Smooth muscle cell (in vitro differentiated cells): ENCODE measurements at regions not wholly inside any gene's neighbourhood (a gene's known extent, or its start where the extent isn't known, plus 50 kb on each side); places are given as distances from the start of the nearest gene placed in this dataset.
"Not testable (repeated sequence)": the region's sequence is repeated elsewhere in the genome, so short reads cannot be mapped to it uniquely, and the experiment has no call there.

Source experiments
- DNase-seq: peaks from one replicate; lab custom pipeline; 2025; ENCODE audit not compliant: unreplicated experiment; lab: John Stamatoyannopoulos, UW
- H2AFZ ChIP-seq: fragments of 200-600 bp; sonication (generic); 2 replicates; pipeline ENCODE4 v1.6.0; 2016; ENCODE audit warnings: antibody characterized with exemption, low read depth, mild to moderate bottlenecking
- H3F3A ChIP-seq: fragments of 200-600 bp; sonication (generic); 2 replicates; pipeline ENCODE4 v1.6.0; 2017; ENCODE audit warnings: antibody characterized with exemption, low read depth
- H3K27ac ChIP-seq: fragments of 200-600 bp; sonication (generic); 2 replicates; pipeline ENCODE4 v1.5.1; 2016; ENCODE audit warnings: low read depth, mild to moderate bottlenecking
- H3K27me3 ChIP-seq: fragments of 200-600 bp; sonication (generic); 2 replicates; pipeline ENCODE4 v1.6.1; 2016; ENCODE audit warnings: low read depth, mild to moderate bottlenecking
- H3K36me3 ChIP-seq: fragments of 200-600 bp; sonication (generic); 2 replicates; pipeline ENCODE4 v1.5.1; 2016; ENCODE audit warnings: low read depth
- H3K4me1 ChIP-seq: fragments of 200-600 bp; sonication (generic); 2 replicates; pipeline ENCODE4 v1.5.1; 2016; ENCODE audit warnings: low read depth
- H3K4me2 ChIP-seq: fragments of 200-600 bp; sonication (generic); 2 replicates; pipeline ENCODE4 v1.6.0; 2016; ENCODE audit warnings: mild to moderate bottlenecking
- H3K4me3 ChIP-seq: fragments of 200-600 bp; sonication (generic); 2 replicates; pipeline ENCODE4 v1.5.1; 2016; ENCODE audit warnings: mild to moderate bottlenecking
- H3K79me2 ChIP-seq: fragments of 200-600 bp; sonication (generic); 2 replicates; pipeline ENCODE4 v1.6.0; 2016; ENCODE audit warnings: low read depth, mild to moderate bottlenecking
- H3K9ac ChIP-seq: fragments of 200-600 bp; sonication (generic); 2 replicates; pipeline ENCODE4 v1.6.0; 2016; ENCODE audit warnings: low read depth
- H3K9me3 ChIP-seq: fragments of 200-600 bp; sonication (generic); replicated peaks from 2 replicates; pipeline ENCODE4 v1.5.1; 2016; ENCODE audit warnings: low read depth
- H4K20me1 ChIP-seq: fragments of 200-600 bp; sonication (generic); 2 replicates; pipeline ENCODE4 v1.6.0; 2016; ENCODE audit warnings: low read depth
- WGBS: methylation state at CpG from one replicate; pipeline ENCODE4 v1.1.7; 2016; ENCODE audit warnings: low lambda C conversion rate; 5-methylcytosine and 5-hydroxymethylcytosine counted together
- TF ChIP-seq, protein P1 (sequence below): fragments of 200-600 bp; sonication (generic); IDR thresholded peaks from 2 replicates; pipeline ENCODE4 v1.5.1; 2017; ENCODE audit warnings: borderline replicate concordance, mild to moderate bottlenecking, antibody characterized with exemption; ENCODE audit not compliant: insufficient read depth, poor library complexity, severe bottlenecking

DNA sequence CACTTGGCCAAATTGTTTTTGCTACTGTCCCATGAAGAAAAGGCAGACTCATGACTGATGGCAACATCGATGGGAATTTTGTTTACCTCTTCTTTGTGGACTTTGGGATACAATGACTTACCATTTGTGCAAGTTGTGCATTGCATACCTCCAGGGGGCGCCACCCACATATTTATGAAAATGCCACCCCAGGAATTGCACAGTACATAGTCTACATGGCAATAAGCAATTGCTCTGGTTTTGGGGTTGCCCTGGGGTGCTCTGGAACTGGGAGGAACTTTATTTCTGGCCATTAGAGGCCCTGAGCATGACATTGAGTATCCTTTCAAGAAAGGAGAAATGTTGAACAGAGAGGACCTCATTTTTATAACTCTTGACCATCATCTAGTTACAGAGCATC, 109.1 kb upstream of the ZNF195 start:
- H2AFZ ChIP-seq, H3K79me2 ChIP-seq, H3K4me3 ChIP-seq, DNase-seq, H3K9ac ChIP-seq, H3K27me3 ChIP-seq, H3K4me1 ChIP-seq, H3K27ac ChIP-seq, H3K36me3 ChIP-seq, H4K20me1 ChIP-seq, H3F3A ChIP-seq, H3K9me3 ChIP-seq, H3K4me2 ChIP-seq: not testable (repeated sequence)
- TF ChIP-seq, protein P1, sequence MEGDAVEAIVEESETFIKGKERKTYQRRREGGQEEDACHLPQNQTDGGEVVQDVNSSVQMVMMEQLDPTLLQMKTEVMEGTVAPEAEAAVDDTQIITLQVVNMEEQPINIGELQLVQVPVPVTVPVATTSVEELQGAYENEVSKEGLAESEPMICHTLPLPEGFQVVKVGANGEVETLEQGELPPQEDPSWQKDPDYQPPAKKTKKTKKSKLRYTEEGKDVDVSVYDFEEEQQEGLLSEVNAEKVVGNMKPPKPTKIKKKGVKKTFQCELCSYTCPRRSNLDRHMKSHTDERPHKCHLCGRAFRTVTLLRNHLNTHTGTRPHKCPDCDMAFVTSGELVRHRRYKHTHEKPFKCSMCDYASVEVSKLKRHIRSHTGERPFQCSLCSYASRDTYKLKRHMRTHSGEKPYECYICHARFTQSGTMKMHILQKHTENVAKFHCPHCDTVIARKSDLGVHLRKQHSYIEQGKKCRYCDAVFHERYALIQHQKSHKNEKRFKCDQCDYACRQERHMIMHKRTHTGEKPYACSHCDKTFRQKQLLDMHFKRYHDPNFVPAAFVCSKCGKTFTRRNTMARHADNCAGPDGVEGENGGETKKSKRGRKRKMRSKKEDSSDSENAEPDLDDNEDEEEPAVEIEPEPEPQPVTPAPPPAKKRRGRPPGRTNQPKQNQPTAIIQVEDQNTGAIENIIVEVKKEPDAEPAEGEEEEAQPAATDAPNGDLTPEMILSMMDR: peak; percentile 8
- WGBS: 51% methylated on average over 2 of the region's 2 CpGs

DNA sequence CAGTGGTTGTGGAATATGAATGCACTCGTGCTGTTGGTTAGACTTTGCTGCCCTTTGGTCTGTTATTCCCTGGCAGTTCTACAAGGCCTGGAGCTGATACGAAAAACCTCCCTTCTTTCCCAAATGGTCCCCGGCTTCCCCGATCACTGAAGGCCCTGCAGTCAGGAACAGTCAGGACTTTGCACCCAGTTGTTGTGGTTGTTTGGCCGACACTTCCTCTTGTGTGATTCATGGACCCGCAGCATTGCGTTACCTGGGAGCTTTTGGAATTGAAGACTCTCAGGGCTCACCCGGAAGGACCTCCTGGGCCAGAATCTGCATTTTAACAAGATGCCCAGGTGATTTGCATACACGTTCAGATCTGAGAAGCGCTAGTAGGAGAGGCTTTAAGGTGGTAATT, 106.8 kb upstream of the ZNF195 start:
- H3F3A ChIP-seq, H2AFZ ChIP-seq, H3K79me2 ChIP-seq, H3K9me3 ChIP-seq, H3K4me3 ChIP-seq, DNase-seq, H4K20me1 ChIP-seq, H3K27me3 ChIP-seq, H3K27ac ChIP-seq, H3K9ac ChIP-seq, H3K4me2 ChIP-seq, H3K36me3 ChIP-seq, H3K4me1 ChIP-seq: not testable (repeated sequence)
- 53% methylated on average over 10 of the region's 10 CpGs for WGBS

DNA sequence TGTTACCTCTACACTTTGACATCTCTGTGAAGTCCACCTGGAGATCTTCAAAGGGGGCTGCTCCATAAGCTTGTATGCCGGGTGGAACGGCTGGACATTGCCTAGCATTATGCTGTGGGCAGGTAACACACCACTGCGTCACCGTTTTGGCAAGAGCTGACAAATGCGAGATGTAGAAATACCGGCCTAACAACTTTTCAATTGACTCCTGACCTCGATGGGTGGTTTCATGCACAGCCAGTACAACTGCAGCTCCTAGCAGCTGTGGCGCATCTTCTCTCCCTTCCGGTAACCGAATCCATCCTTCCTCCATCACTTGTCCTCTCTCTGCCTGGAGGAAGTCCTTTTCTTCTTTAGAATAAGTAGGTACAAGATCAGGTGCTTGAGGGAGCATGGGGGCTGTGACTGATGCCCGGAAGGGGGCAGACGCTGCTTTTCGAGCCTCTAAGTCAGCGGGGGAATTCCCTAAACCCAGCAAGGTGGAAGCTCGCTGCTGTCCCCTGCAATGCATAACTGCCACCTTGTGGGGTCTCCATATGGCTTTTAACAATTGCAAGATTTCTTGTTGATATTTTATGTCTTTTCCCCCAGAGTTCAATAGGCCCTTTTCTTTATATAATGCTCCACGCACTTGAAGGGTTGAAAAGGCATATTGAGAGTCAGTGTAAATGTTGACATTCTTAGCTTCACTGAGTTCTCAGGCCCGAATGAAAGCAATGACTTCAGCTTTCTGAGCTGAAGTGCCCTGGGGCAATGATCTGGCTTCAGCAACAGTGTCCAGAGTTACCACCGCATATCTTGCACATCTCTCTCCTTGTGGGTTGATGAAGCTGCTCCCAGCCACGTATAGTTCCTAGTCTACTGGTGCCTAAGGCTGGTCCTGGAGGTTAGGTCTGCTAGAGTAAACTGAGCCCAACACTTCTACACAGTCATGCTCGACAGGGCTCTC, 98.3 kb upstream of the ZNF195 start:
- H3K4me3 ChIP-seq, H3K9me3 ChIP-seq, H3K79me2 ChIP-seq, H3F3A ChIP-seq, DNase-seq, H3K4me1 ChIP-seq, H3K4me2 ChIP-seq, H2AFZ ChIP-seq, H4K20me1 ChIP-seq, H3K36me3 ChIP-seq, H3K27me3 ChIP-seq: not testable (repeated sequence)
- 57% methylated on average over 20 of the region's 20 CpGs for WGBS
- peak overlapping the region; percentile 82 for H3K27ac ChIP-seq
- H3K9ac ChIP-seq: peak overlapping the region; percentile 60

DNA sequence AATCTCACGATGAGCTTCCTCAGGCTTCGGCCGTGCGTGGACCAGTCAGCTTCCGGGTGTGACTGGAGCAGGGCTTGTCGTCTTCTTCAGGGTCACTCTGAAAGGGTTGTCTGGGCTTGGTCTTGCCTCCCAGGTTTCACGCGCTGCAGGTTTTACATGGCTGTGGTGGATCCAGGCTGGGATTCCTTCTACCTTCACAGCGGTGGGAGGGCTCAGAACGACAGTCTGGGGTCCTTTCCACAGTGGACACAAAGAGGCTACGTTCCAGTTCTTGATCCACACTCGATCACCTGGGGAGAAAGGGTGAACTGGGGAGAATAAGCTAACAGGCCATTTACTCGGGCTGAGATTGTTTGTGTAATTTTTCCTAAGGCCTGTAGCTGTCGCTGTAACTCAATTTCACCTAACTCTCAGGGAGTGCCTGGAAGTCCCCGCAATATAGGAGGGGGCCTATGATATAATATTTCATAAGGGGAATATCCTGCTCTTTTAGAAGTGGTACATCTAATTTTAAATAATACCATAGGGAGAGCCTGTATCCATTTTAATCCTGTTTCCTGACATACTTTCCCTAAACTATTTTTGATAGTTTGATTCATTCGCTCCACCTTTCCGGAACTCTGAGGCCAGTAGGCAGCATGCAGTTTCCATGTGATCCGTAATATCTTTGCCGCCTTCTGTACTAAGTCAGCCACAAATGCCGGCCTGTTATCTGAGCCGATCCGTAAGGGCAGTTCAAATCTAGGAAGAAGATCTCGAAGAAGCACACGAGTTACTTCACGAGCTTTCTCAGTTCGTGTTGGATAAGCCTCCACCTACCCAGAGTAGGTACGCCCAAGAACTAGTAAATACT, 97.4 kb upstream of the ZNF195 start:
- H3K9me3 ChIP-seq, H3F3A ChIP-seq, H3K4me1 ChIP-seq, H3K79me2 ChIP-seq, H3K36me3 ChIP-seq, H3K4me2 ChIP-seq, H3K27me3 ChIP-seq, H3K4me3 ChIP-seq, H4K20me1 ChIP-seq, DNase-seq, H2AFZ ChIP-seq: not testable (repeated sequence)
- peak overlapping the region; percentile 82 for H3K27ac ChIP-seq
- TF ChIP-seq, protein P1: peak; percentile 8
- WGBS: 65% methylated on average over 27 of the region's 27 CpGs
- peak overlapping the region; percentile 60 for H3K9ac ChIP-seq

DNA sequence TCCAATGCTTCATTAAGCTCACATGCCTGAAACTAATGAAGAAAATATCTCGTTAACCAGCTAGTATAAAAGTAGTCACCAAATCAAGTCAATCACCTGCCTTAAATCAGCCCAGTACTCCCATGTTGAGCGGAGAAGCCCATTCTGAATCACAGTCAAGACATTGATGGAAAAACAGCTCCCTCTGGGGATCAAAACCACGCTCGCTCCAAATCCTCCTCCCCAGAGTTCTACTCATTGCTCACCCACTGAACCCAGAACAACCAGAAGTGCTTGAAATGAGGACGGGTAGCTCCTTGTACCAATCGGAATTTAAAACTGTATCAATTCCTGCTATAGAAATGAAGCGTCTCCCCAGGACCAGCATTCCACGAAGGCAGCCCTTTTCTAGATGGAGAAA, 90.0 kb upstream of the ZNF195 start:
- not testable (repeated sequence) for H4K20me1 ChIP-seq, H3K4me3 ChIP-seq, H3K4me1 ChIP-seq, H3K9ac ChIP-seq, H3K36me3 ChIP-seq, H3K79me2 ChIP-seq, H3K9me3 ChIP-seq, DNase-seq, H3K27ac ChIP-seq, H3K4me2 ChIP-seq, H2AFZ ChIP-seq, H3K27me3 ChIP-seq, H3F3A ChIP-seq
- WGBS: 71% methylated on average over 8 of the region's 8 CpGs

DNA sequence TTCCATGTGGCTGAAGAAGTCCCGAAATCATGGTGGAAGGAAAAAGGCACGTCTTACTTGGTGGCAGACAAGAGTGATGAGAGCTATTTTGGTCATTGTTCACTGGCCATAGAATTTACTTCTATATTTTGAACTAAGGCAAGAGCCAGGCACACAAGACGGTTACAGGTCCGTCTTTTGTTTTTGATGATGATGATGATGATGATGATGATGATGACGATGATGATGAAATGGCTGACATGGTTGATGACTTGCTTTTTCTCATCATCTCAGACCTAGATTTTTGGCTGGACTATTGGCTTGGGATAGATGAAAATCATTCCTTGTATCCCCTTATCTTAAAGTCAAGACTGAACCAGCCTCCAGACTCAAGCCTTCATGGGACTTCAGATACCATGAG, 88.7 kb upstream of the ZNF195 start:
- DNase-seq, H3F3A ChIP-seq, H3K36me3 ChIP-seq, H4K20me1 ChIP-seq, H3K27me3 ChIP-seq, H2AFZ ChIP-seq, H3K79me2 ChIP-seq, H3K4me3 ChIP-seq, H3K4me2 ChIP-seq, H3K27ac ChIP-seq, H3K9me3 ChIP-seq, H3K4me1 ChIP-seq, H3K9ac ChIP-seq: not testable (repeated sequence)
- WGBS: 68% methylated on average over 5 of the region's 5 CpGs

DNA sequence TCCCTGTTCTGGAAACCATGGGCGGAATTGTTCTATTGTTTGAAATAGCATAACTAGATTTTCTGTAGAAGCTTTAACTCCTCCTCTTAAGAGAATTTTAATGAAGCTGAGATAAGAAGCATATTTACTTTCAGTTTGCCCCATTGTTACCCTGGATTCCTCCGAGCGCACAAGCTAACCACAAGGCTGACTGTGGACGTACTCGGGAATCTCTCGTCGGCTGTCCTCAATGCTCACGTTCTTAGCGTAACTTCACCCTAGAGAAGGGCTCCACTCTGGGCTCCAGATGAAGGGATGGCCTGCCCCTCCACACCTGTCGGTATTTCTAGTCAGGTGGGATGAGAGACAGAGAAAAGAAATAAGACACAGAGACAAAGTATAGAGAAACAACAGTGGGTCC, 76.7 kb upstream of the ZNF195 start:
- H3K9ac ChIP-seq, H2AFZ ChIP-seq, H3K4me3 ChIP-seq, H3K4me1 ChIP-seq, H3K4me2 ChIP-seq, H3K79me2 ChIP-seq, H3K27me3 ChIP-seq, H3F3A ChIP-seq, H3K9me3 ChIP-seq, DNase-seq, H3K36me3 ChIP-seq, H4K20me1 ChIP-seq, H3K27ac ChIP-seq: not testable (repeated sequence)
- WGBS: 70% methylated on average over 10 of the region's 10 CpGs
